ENCODE measurements at regions not wholly inside any gene's neighbourhood (a gene's known extent, or its start where the extent isn't known, plus 50 kb on each side); places are given as distances from the start of the nearest gene placed in this dataset.

DNA sequence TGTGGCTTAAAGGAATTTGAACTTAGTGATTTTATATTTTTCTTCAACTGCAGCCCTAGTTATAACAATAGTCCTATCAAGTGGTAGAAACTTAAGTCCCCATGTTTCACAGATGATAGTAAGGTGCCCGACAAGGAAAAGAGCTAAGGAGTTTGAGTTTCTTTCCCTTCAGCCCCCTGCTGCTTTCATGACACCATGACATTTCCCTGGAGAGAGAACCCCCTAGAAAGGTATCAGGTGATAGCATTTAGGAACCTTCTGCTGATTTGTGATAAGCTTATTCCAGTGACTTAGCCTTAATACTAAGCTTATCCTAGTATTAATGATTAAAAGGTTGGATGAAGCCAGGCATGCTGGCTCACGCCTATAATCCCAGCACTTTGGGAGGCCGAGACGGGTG lies 623.8 kb upstream of the TYRP1 start:
- no peak for DNase-seq
- H3K4me3 ChIP-seq, result no peak overlapping the region
- TF ChIP-seq POLR2A (IDR thresholded peaks at IDR 0.05), result no peak
- TF ChIP-seq, protein P1, sequence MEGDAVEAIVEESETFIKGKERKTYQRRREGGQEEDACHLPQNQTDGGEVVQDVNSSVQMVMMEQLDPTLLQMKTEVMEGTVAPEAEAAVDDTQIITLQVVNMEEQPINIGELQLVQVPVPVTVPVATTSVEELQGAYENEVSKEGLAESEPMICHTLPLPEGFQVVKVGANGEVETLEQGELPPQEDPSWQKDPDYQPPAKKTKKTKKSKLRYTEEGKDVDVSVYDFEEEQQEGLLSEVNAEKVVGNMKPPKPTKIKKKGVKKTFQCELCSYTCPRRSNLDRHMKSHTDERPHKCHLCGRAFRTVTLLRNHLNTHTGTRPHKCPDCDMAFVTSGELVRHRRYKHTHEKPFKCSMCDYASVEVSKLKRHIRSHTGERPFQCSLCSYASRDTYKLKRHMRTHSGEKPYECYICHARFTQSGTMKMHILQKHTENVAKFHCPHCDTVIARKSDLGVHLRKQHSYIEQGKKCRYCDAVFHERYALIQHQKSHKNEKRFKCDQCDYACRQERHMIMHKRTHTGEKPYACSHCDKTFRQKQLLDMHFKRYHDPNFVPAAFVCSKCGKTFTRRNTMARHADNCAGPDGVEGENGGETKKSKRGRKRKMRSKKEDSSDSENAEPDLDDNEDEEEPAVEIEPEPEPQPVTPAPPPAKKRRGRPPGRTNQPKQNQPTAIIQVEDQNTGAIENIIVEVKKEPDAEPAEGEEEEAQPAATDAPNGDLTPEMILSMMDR (IDR thresholded peaks at IDR 0.05), result no peak
- no peak overlapping the region for H3K27ac ChIP-seq
- no peaks in the 10 kb centered on the region for H3K36me3 ChIP-seq
- H3K9me3 ChIP-seq, result no peaks in the 10 kb centered on the region
- no peaks in the 10 kb centered on the region for H3K27me3 ChIP-seq
- no peaks in the 10 kb centered on the region for H3K4me1 ChIP-seq

DNA sequence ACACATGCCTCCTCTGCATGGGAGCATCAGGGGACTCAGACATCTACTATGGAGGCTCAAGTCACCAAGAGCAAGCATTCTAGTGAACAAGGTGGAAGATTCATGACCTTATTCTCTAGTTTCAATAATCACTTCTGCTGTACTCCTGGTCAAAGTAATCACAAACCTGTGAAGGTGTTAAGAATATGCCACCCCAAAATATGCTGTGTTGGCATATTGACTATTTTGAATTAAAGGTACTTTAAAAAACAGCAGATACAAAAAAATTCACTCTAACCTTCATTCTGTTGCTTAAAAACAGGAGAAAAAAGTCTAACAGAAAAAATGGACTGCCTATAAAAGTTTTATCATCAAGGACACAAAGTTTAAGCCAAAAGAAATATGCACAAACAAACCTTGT lies 607.8 kb upstream of the TYRP1 start:
- H3K9me3 ChIP-seq, result peaks cover 0 to 4% (median 0%) of the 10 kb centered on the region in 4 donors
- H3K4me3 ChIP-seq, result no peak overlapping the region
- no peaks in the 10 kb centered on the region for H3K4me1 ChIP-seq
- DNase-seq, result no peak
- no peaks in the 10 kb centered on the region for H3K36me3 ChIP-seq
- no peak for TF ChIP-seq POLR2A (IDR thresholded peaks at IDR 0.05)
- TF ChIP-seq, protein P1 (IDR thresholded peaks at IDR 0.05), result no peak
- H3K27ac ChIP-seq, result no peak overlapping the region
- H3K27me3 ChIP-seq, result no peaks in the 10 kb centered on the region

DNA sequence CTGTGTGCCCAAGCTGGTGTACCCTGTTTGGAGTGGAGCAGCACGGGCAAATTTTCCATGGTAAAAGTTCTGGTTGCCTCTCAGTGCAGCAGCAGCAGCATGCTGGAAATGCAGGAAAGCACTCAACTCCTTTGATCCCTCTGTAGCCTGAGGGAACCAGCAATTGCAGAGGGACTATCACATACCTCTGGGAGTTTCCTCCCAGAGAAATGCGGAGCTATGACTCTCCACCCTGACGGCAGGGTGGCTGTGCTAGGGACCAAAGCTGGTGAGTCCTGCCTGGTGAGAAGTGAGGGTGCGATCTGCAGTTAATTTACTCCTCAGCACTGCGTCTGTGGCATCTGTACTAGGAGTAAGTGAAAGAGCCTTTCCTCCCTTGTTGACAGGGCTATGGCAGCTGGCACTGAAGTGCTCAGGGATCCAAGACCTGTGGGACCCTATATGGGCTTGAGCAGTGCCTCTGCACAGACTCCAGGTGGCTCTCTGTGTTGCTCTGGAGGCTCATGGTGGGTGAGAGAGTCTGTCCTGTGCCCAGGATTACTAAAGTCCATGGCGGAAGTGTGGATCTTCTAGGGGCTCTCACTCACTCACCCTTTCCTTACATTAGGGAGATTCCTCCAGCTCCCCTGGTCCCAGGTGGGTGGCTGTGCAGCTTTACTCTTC lies 601.2 kb upstream of the TYRP1 start:
- Histone ChIP-seq H3K4me1 (no peaks in the 10 kb centered on the region), H3K36me3 (no peaks in the 10 kb centered on the region), H3K27ac (no peak overlapping the region), H3K27me3 (no peaks in the 10 kb centered on the region), H3K4me3 (no peak overlapping the region), H3K9me3 (peaks cover 0 to 4% (median 0%) of the 10 kb centered on the region in 4 donors)
- DNase-seq, result no peak
- TF ChIP-seq POLR2A (IDR thresholded peaks at IDR 0.05), result no peak
- TF ChIP-seq, protein P1 (IDR thresholded peaks at IDR 0.05), result no peak

DNA sequence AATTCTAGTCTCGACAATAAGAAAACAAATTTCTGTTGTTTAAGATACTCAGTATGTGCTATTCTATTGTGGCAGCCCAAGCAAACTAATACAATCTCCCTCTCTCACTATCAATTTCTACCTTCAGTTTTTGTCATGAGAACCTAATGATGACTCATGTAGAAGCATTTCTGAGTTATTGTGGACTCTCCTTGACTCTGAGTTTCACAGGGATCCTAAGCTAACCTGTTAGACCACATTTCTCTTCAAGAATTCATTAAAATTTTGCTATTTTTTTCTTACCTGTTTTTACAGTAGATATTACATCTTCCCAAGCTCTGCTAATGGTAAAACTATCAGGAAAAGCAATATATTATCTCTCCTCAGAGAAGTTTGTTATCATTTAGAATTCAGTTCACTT lies 599.1 kb upstream of the TYRP1 start:
- no peak for TF ChIP-seq POLR2A (IDR thresholded peaks at IDR 0.05)
- TF ChIP-seq, protein P1 (IDR thresholded peaks at IDR 0.05), result no peak
- DNase-seq, result no peak

DNA sequence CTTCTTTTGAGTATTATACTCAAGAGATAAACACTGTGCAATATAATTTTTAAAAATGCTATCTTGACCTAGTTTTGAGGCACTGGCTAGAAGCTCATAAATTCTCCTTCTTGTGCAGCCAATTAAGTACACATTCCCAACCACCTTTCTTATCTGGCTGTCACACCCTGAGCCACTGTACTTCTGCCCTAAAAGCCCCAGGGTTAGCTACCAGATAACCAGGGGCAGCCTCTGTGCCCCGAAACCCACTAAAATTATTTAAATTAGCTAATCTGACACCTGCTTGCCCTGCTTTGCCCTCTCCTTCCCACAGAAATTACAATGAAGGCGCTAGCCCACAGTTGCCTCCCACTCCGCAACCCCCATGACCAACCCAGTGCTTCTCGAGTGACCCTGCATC lies 597.3 kb upstream of the TYRP1 start:
- Histone ChIP-seq H3K27ac (no peak overlapping the region), H3K27me3 (no peaks in the 10 kb centered on the region), H3K4me1 (no peaks in the 10 kb centered on the region), H3K4me3 (no peak overlapping the region), H3K36me3 (no peaks in the 10 kb centered on the region), H3K9me3 (no peaks in the 10 kb centered on the region)
- DNase-seq, result no peak
- no peak for TF ChIP-seq POLR2A (IDR thresholded peaks at IDR 0.05)
- TF ChIP-seq, protein P1 (IDR thresholded peaks at IDR 0.05), result no peak

More for the DNA sequence above, 599.1 kb upstream of the TYRP1 start:
- no peak overlapping the region for H3K4me3 ChIP-seq
- no peak overlapping the region for H3K27ac ChIP-seq
- H3K9me3 ChIP-seq, result peaks cover 0 to 4% (median 0%) of the 10 kb centered on the region in 4 donors
- H3K27me3 ChIP-seq, result no peaks in the 10 kb centered on the region
- no peaks in the 10 kb centered on the region for H3K4me1 ChIP-seq
- H3K36me3 ChIP-seq, result no peaks in the 10 kb centered on the region

DNA sequence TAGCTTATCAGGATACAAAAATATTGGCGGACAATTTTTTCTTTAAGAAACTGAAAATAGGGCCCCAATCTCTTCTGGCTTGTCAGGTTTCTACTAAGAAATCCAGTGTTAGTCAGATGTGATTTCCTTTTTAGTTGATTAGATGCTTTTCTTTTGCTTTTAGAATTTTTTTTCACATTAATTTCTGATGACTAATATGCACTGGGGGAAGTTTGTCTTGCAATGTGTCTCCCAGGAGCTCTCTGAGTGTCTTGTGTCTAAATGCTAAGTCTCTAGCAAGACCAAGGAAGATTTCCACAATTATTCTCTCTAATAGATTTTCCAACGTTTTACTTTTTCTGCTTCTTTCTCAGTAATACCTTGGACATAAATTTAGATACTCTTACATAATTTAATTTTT lies 559.8 kb upstream of the TYRP1 start:
- Histone ChIP-seq H3K36me3 (no peaks in the 10 kb centered on the region), H3K4me1 (no peaks in the 10 kb centered on the region), H3K27ac (no peak overlapping the region), H3K9me3 (no peaks in the 10 kb centered on the region), H3K27me3 (no peaks in the 10 kb centered on the region), H3K4me3 (no peak overlapping the region)
- DNase-seq, result no peak
- TF ChIP-seq POLR2A (IDR thresholded peaks at IDR 0.05), result no peak
